Activated T-helper 17 cell treated with anti-CD3 and anti-CD28 coated beads, Interleukin-2, amount 50 U/mL, for 72 hours (primary cell): ENCODE measurements at regions not wholly inside any gene's neighbourhood (a gene's known extent, or its start where the extent isn't known, plus 50 kb on each side); places are given as distances from the start of the nearest gene placed in this dataset.

Source experiments
- ATAC-seq: fragments of 150-1000 bp; cut with Tn5 transposase; replicated peaks from 2 replicates; pipeline ENCODE4 v1.10.0; 2021; ENCODE audit warnings: mild to moderate bottlenecking, moderate library complexity
- H3K27ac Mint-ChIP-seq: one replicate; pipeline ENCODE4 v1.8.0; 2022; ENCODE audit warnings: mixed read lengths
- H3K27me3 Mint-ChIP-seq: one replicate; pipeline ENCODE4 v1.8.0; 2022; ENCODE audit warnings: mixed read lengths
- H3K36me3 Mint-ChIP-seq: one replicate; pipeline ENCODE4 v1.8.0; 2022; ENCODE audit warnings: low read depth, mild to moderate bottlenecking, mixed read lengths
- H3K4me1 Mint-ChIP-seq: one replicate; pipeline ENCODE4 v1.8.0; 2022; ENCODE audit warnings: mixed read lengths
- H3K4me3 Mint-ChIP-seq: one replicate; pipeline ENCODE4 v1.8.0; 2022; ENCODE audit warnings: mild to moderate bottlenecking, mixed read lengths
- H3K9me3 Mint-ChIP-seq: one replicate; pipeline ENCODE4 v1.8.0; 2022; ENCODE audit warnings: mixed read lengths

DNA sequence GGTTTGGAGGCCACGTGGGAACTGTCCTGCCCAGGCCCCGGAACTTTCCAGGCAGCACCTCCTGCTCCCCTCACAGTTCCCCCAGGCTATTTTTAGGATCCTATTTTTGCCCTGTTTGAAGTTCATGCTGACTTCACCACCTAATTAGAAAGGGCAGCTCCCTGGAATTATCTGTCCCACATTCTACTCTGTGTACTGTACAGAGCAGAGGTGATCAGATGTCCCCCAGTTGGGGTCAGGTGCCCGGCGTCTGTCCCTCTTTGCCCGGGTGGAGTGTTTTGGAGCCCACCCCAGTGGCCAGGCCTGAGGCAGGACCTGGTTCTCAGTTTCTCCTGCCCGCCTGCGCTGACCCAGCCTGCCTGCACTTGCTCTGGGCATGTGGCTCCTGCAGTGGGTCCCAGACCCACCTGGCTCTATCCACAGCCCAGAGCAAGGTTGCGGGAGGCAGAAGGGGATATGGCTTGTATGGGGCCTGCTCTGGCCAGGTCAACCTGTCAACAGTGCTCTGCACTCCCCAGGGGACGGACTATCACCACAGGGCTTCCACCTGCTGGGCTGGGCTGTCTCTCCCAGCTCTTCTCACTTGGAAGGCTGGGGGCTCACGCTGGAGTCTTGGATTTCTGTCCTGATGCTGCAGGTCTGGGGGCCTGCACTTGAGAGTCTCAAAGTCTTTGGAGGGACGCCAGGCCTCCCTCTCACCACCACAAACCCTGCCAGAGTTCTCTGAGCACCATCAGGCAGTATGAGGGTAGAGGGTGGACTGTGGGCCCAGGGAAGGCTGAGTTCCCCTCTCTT is 268.3 kb downstream of the GADD45G start:
- H3K36me3 Mint-ChIP-seq, result no peaks in the 10 kb centered on the region
- no peak overlapping the region for H3K4me3 Mint-ChIP-seq
- ATAC-seq, result peak; percentile 39
- H3K4me1 Mint-ChIP-seq, result no peaks in the 10 kb centered on the region
- H3K27me3 Mint-ChIP-seq, result no peaks in the 10 kb centered on the region
- H3K27ac Mint-ChIP-seq, result no peak overlapping the region
- no peaks in the 10 kb centered on the region for H3K9me3 Mint-ChIP-seq

DNA sequence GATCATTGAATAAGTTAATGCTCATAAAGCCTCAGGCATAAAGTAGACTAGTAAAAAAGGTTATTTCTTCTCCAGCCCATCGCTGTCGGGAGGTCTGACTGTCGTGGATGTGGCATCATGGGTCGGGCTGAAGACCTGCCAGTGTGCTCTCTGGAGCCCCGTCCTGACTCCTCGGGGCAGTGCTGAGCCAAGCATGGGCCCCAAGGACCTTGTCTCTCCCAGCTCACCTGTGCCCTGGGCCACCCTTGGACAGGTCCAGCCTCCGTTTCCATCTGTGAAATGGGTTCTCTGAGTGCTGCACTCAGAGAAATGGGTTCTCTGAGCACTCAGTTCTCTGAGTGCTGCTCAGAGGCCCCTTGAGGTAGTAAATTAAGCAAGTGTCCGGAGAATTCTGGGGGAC is 269.0 kb downstream of the GADD45G start:
- ATAC-seq, result no peak
- Mint-ChIP-seq H3K27me3 (no peaks in the 10 kb centered on the region), H3K36me3 (no peaks in the 10 kb centered on the region), H3K27ac (peak overlapping the region; percentile 65), H3K4me1 (no peaks in the 10 kb centered on the region), H3K4me3 (no peak overlapping the region), H3K9me3 (no peaks in the 10 kb centered on the region)

GRCh38 chr9:89874351-89875321 is 269.8 kb downstream of the GADD45G start:
- no peak for ATAC-seq
- no peaks in the 10 kb centered on the region for H3K9me3 Mint-ChIP-seq
- H3K27ac Mint-ChIP-seq, result no peak overlapping the region
- H3K4me3 Mint-ChIP-seq, result no peak overlapping the region
- H3K27me3 Mint-ChIP-seq, result no peaks in the 10 kb centered on the region
- no peaks in the 10 kb centered on the region for H3K36me3 Mint-ChIP-seq
- no peaks in the 10 kb centered on the region for H3K4me1 Mint-ChIP-seq

GRCh38 chr9:89877051-89878002 is 272.5 kb downstream of the GADD45G start:
- Mint-ChIP-seq H3K4me3 (no peak overlapping the region), H3K4me1 (no peaks in the 10 kb centered on the region), H3K27me3 (no peaks in the 10 kb centered on the region), H3K27ac (peak overlapping the region; percentile 65), H3K9me3 (no peaks in the 10 kb centered on the region), H3K36me3 (no peaks in the 10 kb centered on the region)
- no peak for ATAC-seq

GRCh38 chr9:89878003-89878411 is 273.2 kb downstream of the GADD45G start:
- ATAC-seq, result no peak
- Mint-ChIP-seq H3K36me3 (no peaks in the 10 kb centered on the region), H3K27ac (no peak overlapping the region), H3K27me3 (no peaks in the 10 kb centered on the region), H3K4me1 (no peaks in the 10 kb centered on the region), H3K9me3 (no peaks in the 10 kb centered on the region), H3K4me3 (no peak overlapping the region)

GRCh38 chr9:89878687-89879086 is 273.9 kb downstream of the GADD45G start:
- Mint-ChIP-seq H3K4me3 (no peak overlapping the region), H3K4me1 (no peaks in the 10 kb centered on the region), H3K36me3 (no peaks in the 10 kb centered on the region), H3K27ac (no peak overlapping the region), H3K27me3 (no peaks in the 10 kb centered on the region), H3K9me3 (no peaks in the 10 kb centered on the region)
- ATAC-seq, result peak; percentile 37

DNA sequence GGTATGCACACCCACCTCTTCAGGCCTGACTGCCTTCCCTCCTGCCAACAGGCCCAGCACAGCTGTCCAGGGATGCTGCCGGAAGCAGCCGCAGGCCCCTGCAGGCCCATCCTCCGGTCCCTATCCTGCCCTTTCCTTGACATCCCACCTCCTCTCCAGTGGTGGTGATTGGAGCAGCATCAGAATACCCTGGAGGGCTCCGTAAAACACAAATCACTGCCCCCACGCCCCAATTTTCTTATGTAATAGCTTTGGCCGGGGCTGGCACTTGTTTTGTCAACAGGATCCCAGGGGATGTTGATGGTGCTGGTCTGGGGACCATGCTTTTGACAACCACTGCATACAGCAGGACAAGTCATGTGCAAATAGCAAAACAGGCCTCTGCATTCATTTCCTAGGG is 274.5 kb downstream of the GADD45G start:
- H3K27ac Mint-ChIP-seq, result no peak overlapping the region
- ATAC-seq, result no peak
- H3K4me1 Mint-ChIP-seq, result no peaks in the 10 kb centered on the region
- no peaks in the 10 kb centered on the region for H3K9me3 Mint-ChIP-seq
- H3K36me3 Mint-ChIP-seq, result no peaks in the 10 kb centered on the region
- H3K27me3 Mint-ChIP-seq, result no peaks in the 10 kb centered on the region
- H3K4me3 Mint-ChIP-seq, result no peak overlapping the region

DNA sequence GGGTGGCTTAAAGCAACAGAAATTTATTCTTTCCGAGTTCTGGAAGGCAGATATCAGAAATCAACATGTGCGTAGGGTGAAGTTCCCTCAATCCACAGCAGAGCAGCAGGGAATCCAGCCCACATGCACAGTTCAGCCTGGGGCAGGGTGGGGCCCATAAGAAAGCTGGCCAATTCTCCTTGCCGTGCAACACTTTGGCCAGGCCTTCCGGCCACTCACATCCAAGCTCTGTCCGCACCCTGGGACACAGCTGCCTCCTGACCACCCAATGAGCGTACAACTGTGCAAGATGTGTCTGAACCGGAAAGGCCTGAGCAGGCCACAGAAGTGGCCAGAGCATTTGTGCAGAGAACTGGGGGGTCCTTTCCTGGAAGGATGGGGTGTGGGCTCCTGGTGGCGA is 274.9 kb downstream of the GADD45G start:
- Mint-ChIP-seq H3K4me3 (no peak overlapping the region), H3K27ac (no peak overlapping the region)

DNA sequence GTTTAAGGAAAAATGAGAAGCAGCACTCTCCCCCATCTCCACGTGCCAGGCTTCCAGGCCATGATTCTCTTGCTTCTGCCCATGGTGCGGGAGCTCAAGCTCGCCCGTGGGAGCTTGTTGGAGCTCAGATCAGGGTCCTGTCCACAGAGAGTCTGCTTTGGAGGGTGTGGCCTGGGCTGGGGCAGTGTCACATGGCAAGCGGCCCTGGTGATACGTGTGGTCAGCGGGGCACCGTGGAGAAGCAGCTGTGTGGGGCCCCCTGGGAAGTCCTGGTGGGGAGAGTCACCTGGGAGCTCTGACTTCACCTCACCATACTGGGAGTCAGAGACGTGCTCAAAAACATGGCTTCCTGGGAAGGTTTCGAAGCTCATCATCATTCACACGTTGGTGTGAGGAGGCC is 275.3 kb downstream of the GADD45G start:
- no peaks in the 10 kb centered on the region for H3K36me3 Mint-ChIP-seq
- no peaks in the 10 kb centered on the region for H3K4me1 Mint-ChIP-seq
- no peaks in the 10 kb centered on the region for H3K9me3 Mint-ChIP-seq
- no peaks in the 10 kb centered on the region for H3K27me3 Mint-ChIP-seq
- no peak overlapping the region for H3K4me3 Mint-ChIP-seq
- no peak overlapping the region for H3K27ac Mint-ChIP-seq
- ATAC-seq, result no peak

More for the DNA sequence above, 274.9 kb downstream of the GADD45G start:
- Mint-ChIP-seq H3K9me3 (no peaks in the 10 kb centered on the region), H3K36me3 (no peaks in the 10 kb centered on the region), H3K27me3 (no peaks in the 10 kb centered on the region), H3K4me1 (no peaks in the 10 kb centered on the region)
- no peak for ATAC-seq

GRCh38 chr9:89880721-89881120 is 275.9 kb downstream of the GADD45G start:
- ATAC-seq, result no peak
- H3K27me3 Mint-ChIP-seq, result no peaks in the 10 kb centered on the region
- no peaks in the 10 kb centered on the region for H3K4me1 Mint-ChIP-seq
- no peak overlapping the region for H3K27ac Mint-ChIP-seq
- no peak overlapping the region for H3K4me3 Mint-ChIP-seq
- no peaks in the 10 kb centered on the region for H3K9me3 Mint-ChIP-seq
- no peaks in the 10 kb centered on the region for H3K36me3 Mint-ChIP-seq

GRCh38 chr9:89881431-89881830 is 276.6 kb downstream of the GADD45G start:
- H3K4me1 Mint-ChIP-seq, result no peaks in the 10 kb centered on the region
- no peak for ATAC-seq

DNA sequence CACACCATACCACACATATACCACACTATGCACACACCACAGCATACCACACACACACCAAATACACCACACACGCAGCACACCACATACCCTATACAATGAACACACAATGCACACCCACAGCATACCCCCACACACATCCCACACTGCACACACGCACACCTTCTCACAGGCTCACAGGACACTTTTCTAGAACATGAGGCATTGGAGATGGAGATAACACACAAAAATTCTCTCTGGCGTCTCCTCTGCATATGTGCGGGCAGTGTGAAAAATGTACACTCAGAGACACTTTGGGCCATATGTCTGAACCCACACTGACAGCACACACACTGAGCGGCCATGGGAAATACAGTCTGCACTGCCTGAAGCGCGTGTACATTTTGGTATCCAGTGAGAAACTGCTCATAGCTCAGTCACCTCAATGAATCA is 278.1 kb downstream of the GADD45G start:
- no peak overlapping the region for H3K4me3 Mint-ChIP-seq
- no peaks in the 10 kb centered on the region for H3K4me1 Mint-ChIP-seq
- H3K27me3 Mint-ChIP-seq, result no peaks in the 10 kb centered on the region
- ATAC-seq, result no peak
- no peaks in the 10 kb centered on the region for H3K36me3 Mint-ChIP-seq
- H3K27ac Mint-ChIP-seq, result no peak overlapping the region
- no peaks in the 10 kb centered on the region for H3K9me3 Mint-ChIP-seq

More at GRCh38 chr9:89881431-89881830, 276.6 kb downstream of the GADD45G start:
- Mint-ChIP-seq H3K36me3 (no peaks in the 10 kb centered on the region), H3K4me3 (no peak overlapping the region), H3K27ac (no peak overlapping the region), H3K9me3 (no peaks in the 10 kb centered on the region), H3K27me3 (no peaks in the 10 kb centered on the region)

DNA sequence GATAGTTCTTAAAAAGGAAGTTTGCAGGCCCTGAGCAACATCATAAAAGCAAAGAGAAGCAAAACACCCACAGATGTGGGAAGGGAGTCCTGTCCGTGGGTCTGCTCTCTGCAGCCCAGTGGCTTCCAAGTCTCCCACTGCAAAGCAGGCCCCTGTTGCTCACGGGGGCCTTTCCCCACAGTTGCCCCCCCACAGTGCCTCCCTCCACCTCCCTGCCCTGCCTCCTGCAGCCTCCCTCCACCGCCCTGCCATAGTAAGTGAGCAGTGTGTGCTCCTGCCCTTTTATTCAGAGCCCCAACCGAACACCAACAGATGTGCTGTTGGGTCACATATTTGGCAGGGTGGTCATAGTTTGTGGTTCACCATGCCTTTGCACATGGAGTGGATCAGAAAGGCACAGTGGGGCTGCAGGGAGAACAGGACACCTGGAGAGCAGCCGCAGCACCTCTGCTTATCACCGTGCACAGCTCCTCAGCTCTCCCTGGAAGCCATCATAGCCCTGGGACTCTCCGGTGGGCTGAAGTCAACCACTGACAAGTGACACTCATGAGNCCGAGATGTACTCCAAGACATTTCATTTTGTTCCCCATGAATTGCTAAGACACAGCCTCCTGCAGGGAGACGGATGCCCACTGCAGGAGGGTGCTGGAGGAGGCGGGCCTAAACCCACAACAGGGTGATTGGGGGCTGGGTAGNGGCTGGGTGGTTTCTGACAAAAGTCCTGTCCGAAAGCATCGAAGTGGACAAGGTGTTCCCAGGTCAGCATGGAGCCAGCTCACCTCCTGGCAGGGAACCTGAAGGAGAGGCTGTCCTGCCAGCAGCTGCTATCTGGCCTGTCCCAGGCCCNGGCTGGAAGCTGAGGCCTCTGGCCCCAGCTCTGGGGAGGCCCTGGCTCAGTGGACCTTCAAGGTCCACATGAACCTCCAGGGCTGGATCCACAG is 278.9 kb downstream of the GADD45G start:
- no peak overlapping the region for H3K27ac Mint-ChIP-seq
- no peak overlapping the region for H3K4me3 Mint-ChIP-seq
- no peaks in the 10 kb centered on the region for H3K9me3 Mint-ChIP-seq
- H3K27me3 Mint-ChIP-seq, result no peaks in the 10 kb centered on the region
- H3K4me1 Mint-ChIP-seq, result no peaks in the 10 kb centered on the region
- no peak for ATAC-seq
- H3K36me3 Mint-ChIP-seq, result no peaks in the 10 kb centered on the region
